RWPE2 (cell line): ENCODE measurements at regions not wholly inside any gene's neighbourhood (a gene's known extent, or its start where the extent isn't known, plus 50 kb on each side); places are given as distances from the start of the nearest gene placed in this dataset.

ENCODE experiments used
- ATAC-seq: fragments of 200-7000 bp; cut with Tn5 transposase; 3 replicates; pipeline ENCODE4 v1.9.1; 2021; ENCODE audit warnings: low read depth
- DNase-seq: peaks from one replicate; pipeline ENCODE4 v3.0.0-alpha.2; 2020; ENCODE audit warnings: low spot score
- H3K27ac ChIP-seq: fragments of 450-650 bp; 2 replicates; pipeline ENCODE4 v1.5.1; 2017; ENCODE audit warnings: mild to moderate bottlenecking; ENCODE audit not compliant: poor library complexity, severe bottlenecking
- H3K27me3 ChIP-seq: fragments of 250-450 bp; sonication (Bioruptor Pico); 2 replicates; pipeline ENCODE4 v1.5.1; 2021; ENCODE audit warnings: mild to moderate bottlenecking, moderate library complexity; ENCODE audit not compliant: insufficient read depth, poor library complexity, severe bottlenecking
- H3K36me3 ChIP-seq: fragments of 250-450 bp; sonication (Bioruptor Pico); 2 replicates; pipeline ENCODE4 v1.5.1; 2020; ENCODE audit warnings: low read depth, mild to moderate bottlenecking, moderate library complexity
- H3K4me1 ChIP-seq: fragments of 250-450 bp; sonication (Bioruptor Pico); 2 replicates; pipeline ENCODE4 v1.5.1; 2021; ENCODE audit warnings: mild to moderate bottlenecking, moderate library complexity; ENCODE audit not compliant: insufficient read depth, poor library complexity, severe bottlenecking
- H3K4me3 ChIP-seq: fragments of 250-450 bp; sonication (Bioruptor Pico); 2 replicates; pipeline ENCODE4 v1.5.1; 2021; ENCODE audit warnings: mild to moderate bottlenecking, moderate library complexity; ENCODE audit not compliant: severe bottlenecking
- H3K9me3 ChIP-seq: fragments of 250-450 bp; sonication (Bioruptor Pico); 2 replicates; pipeline ENCODE4 v1.5.1; 2021; ENCODE audit warnings: mild to moderate bottlenecking, moderate library complexity; ENCODE audit not compliant: severe bottlenecking
- CTCF ChIP-seq: fragments of 450-650 bp; IDR thresholded peaks from one replicate; pipeline ENCODE4 v1.5.1; 2017; ENCODE audit warnings: mild to moderate bottlenecking, moderate library complexity; ENCODE audit not compliant: poor library complexity, severe bottlenecking

GRCh38 chr6:43893073-43893472 is 123.1 kb downstream of the VEGFA start:
- H3K4me1 ChIP-seq, result peaks cover 4% of the 10 kb centered on the region
- ATAC-seq (no peak), DNase-seq (no peak)
- no peak overlapping the region for H3K27ac ChIP-seq
- no peaks in the 10 kb centered on the region for H3K36me3 ChIP-seq
- H3K4me3 ChIP-seq, result no peak overlapping the region
- no peak for TF ChIP-seq CTCF
- H3K9me3 ChIP-seq, result no peaks in the 10 kb centered on the region
- H3K27me3 ChIP-seq, result no peaks in the 10 kb centered on the region

- H3K9me3 ChIP-seq, result no peaks in the 10 kb centered on the region
- H3K4me1 ChIP-seq, result peaks cover 4% of the 10 kb centered on the region
- H3K4me3 ChIP-seq, result no peak overlapping the region
- DNase-seq (no peak), ATAC-seq (peak; percentile 19; the same call in 1 of the 3 replicates)
- no peaks in the 10 kb centered on the region for H3K36me3 ChIP-seq
- no peaks in the 10 kb centered on the region for H3K27me3 ChIP-seq
- no peak overlapping the region for H3K27ac ChIP-seq
- no peak for TF ChIP-seq CTCF
Measured at GRCh38 chr6:43891072-43891870, 121.3 kb downstream of the VEGFA start.

- DNase-seq (no peak), ATAC-seq (no peak)
- Histone ChIP-seq H3K4me1 (peaks cover 4% of the 10 kb centered on the region), H3K9me3 (no peaks in the 10 kb centered on the region), H3K27me3 (no peaks in the 10 kb centered on the region), H3K27ac (no peak overlapping the region), H3K4me3 (no peak overlapping the region), H3K36me3 (no peaks in the 10 kb centered on the region)
- TF ChIP-seq CTCF, result no peak
Measured at GRCh38 chr6:43890197-43891062, 120.4 kb downstream of the VEGFA start.

- Histone ChIP-seq H3K27me3 (no peaks in the 10 kb centered on the region), H3K4me3 (no peak overlapping the region), H3K4me1 (peaks cover 4% of the 10 kb centered on the region), H3K36me3 (no peaks in the 10 kb centered on the region), H3K27ac (no peak overlapping the region), H3K9me3 (no peaks in the 10 kb centered on the region)
- no peak for TF ChIP-seq CTCF
- DNase-seq (no peak), ATAC-seq (no peak)
Measured at GRCh38 chr6:43887906-43888683, 118.1 kb downstream of the VEGFA start.
